Upper lobe of right lung (tissue), 1 donor: ENCODE measurements at regions not wholly inside any gene's neighbourhood (a gene's known extent, or its start where the extent isn't known, plus 50 kb on each side); places are given as distances from the start of the nearest gene placed in this dataset.

Experiments
- ATAC-seq: fragments of 200-7000 bp; cut with Tn5 transposase; one replicate; pipeline ENCODE4 v1.9.1; 2020; ENCODE audit warnings: mild to moderate bottlenecking, moderate library complexity
- DNase-seq: peaks from one replicate; pipeline ENCODE4 v3.0.0-alpha.2; 2020
- H3K27ac ChIP-seq: fragments of 200-600 bp; one replicate; pipeline ENCODE4 v1.8.0; 2022
- H3K27me3 ChIP-seq: fragments of 200-600 bp; one replicate; pipeline ENCODE4 v1.8.0; 2022; ENCODE audit warnings: mild to moderate bottlenecking
- H3K36me3 ChIP-seq: fragments of 200-600 bp; one replicate; pipeline ENCODE4 v1.8.0; 2022
- H3K4me1 ChIP-seq: fragments of 200-600 bp; one replicate; pipeline ENCODE4 v1.8.0; 2022
- H3K4me3 ChIP-seq: fragments of 200-600 bp; one replicate; pipeline ENCODE4 v1.8.0; 2022; ENCODE audit warnings: mild to moderate bottlenecking
- H3K9me3 ChIP-seq: fragments of 200-600 bp; one replicate; pipeline ENCODE4 v1.8.0; 2022
- intact Hi-C: fragments of 100-400 bp; cut with DNase I; formaldehyde crosslinking; loops from one replicate; pipeline ENCODE4 v1.11.0; 2022
- TF ChIP-seq, protein P1 (sequence below): fragments of 200-600 bp; IDR thresholded peaks from one replicate; pipeline ENCODE4 v1.8.0; 2022; ENCODE audit warnings: antibody characterized with exemption
- donor health status: DM: no; HTN: yes; CAD: no; lungs with severe emphysema.

DNA sequence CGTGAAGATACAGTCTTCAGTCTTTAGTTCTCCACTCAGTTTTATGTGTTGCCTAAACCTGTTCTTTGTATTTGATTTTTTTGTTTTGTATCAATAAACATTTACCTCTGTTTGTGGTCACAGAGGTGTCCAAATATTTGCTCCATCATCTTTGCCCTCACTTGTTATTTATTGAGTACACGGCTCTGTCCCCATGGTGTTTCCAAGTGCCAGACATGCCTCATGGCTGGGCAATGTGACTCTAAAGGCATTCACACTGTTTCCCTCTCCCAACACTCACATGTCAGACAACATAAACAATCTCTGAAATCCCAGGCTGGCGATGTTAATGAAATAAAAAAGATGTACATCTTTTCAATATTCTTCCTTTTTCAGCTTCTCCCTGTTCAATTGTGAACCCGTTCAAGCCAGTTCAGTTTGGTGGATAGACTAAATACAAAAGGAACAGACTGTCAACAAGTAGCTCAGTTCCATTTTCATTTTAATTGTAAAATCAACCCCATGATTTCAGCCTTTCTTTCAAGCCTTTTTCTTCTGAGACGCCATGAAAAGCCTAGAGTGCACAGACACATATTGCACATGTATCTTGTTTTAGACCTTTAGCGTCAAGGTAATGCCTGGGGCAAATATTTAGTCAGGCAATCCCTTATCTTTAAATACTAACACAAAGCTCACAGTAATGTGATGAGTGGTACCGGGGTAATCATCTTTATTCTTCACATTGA, 680.7 kb downstream of the GALC start:
- intact Hi-C loops: no loop called here
- Histone ChIP-seq H3K36me3 (no peaks in the 10 kb centered on the region), H3K9me3 (no peaks in the 10 kb centered on the region), H3K4me1 (no peaks in the 10 kb centered on the region), H3K27me3 (no peaks in the 10 kb centered on the region), H3K4me3 (no peak overlapping the region), H3K27ac (no peak overlapping the region)
- ATAC-seq (no peak), DNase-seq (no peak)
- TF ChIP-seq, protein P1, sequence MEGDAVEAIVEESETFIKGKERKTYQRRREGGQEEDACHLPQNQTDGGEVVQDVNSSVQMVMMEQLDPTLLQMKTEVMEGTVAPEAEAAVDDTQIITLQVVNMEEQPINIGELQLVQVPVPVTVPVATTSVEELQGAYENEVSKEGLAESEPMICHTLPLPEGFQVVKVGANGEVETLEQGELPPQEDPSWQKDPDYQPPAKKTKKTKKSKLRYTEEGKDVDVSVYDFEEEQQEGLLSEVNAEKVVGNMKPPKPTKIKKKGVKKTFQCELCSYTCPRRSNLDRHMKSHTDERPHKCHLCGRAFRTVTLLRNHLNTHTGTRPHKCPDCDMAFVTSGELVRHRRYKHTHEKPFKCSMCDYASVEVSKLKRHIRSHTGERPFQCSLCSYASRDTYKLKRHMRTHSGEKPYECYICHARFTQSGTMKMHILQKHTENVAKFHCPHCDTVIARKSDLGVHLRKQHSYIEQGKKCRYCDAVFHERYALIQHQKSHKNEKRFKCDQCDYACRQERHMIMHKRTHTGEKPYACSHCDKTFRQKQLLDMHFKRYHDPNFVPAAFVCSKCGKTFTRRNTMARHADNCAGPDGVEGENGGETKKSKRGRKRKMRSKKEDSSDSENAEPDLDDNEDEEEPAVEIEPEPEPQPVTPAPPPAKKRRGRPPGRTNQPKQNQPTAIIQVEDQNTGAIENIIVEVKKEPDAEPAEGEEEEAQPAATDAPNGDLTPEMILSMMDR: no peak

DNA sequence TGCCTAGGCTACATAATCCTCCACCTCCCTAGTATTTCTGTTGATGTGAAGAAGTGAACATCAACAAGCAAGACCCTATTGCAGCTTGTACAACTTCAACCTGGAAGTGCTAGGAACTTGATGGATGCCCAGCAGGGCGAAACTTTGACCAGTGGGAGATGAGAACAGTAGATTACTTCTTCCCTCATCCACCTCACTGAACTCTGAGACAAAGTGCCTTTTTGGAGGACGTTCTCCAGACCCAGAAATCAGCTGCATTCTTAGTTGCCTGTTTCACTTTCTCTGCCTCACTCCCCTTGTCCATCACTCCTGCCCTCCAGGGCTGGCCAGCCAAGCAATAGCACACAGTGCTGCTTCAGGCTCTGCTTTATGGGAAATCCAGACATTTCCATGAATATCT, 683.4 kb downstream of the GALC start:
- no peak overlapping the region for H3K4me3 ChIP-seq
- H3K36me3 ChIP-seq: no peaks in the 10 kb centered on the region

DNA sequence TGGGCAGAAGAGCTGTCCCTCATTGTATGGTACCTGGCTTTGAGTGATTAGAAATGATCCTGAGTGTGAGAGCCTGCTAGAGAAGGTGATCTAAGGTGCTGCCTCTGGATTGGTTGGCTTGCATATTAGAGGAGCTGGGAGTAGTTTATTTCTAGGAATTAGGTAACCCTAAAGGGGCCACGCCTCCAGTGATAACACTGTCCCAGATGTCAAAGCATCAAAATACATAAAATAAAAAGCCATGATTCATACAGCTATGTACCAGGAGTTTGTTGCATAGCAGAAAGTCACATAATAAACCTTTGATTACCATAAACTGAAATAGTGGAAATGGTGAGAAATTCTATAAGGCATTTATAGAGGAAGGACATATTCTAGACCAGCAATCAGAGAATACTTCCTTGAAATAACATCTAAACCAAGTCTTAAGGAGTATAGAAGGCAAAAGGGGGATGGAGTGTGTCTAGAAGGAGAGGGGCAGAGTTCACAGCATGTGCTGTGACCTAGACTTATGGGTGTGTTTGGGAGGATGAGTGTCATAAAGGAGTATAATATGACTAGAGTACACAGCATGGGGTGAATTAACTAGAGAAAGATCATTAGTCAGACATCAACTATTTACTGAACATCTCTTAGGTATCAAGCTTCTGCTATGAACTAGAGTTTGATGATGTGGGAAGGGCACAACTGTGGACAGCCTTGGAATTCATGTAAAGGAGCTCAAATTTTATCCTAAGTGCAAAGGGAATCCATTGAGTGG, 686.4 kb downstream of the GALC start:
- ATAC-seq (no peak), DNase-seq (no peak)
- Histone ChIP-seq H3K36me3 (no peaks in the 10 kb centered on the region), H3K4me1 (no peaks in the 10 kb centered on the region), H3K27ac (no peak overlapping the region), H3K9me3 (no peaks in the 10 kb centered on the region), H3K27me3 (no peaks in the 10 kb centered on the region), H3K4me3 (no peak overlapping the region)
- intact Hi-C loops: no loop called here
- TF ChIP-seq, protein P1: no peak

More for the DNA sequence above, 683.4 kb downstream of the GALC start:
- TF ChIP-seq, protein P1: no peak
- Histone ChIP-seq H3K27ac (no peak overlapping the region), H3K9me3 (no peaks in the 10 kb centered on the region), H3K4me1 (no peaks in the 10 kb centered on the region), H3K27me3 (no peaks in the 10 kb centered on the region)
- DNase-seq (no peak), ATAC-seq (no peak)
- intact Hi-C loops: no loop called here

GRCh38 chr14:87305345-87305744, 687.6 kb downstream of the GALC start:
- intact Hi-C loops: no loop called here
- TF ChIP-seq, protein P1: no peak
- no peaks in the 10 kb centered on the region for H3K4me1 ChIP-seq

DNA sequence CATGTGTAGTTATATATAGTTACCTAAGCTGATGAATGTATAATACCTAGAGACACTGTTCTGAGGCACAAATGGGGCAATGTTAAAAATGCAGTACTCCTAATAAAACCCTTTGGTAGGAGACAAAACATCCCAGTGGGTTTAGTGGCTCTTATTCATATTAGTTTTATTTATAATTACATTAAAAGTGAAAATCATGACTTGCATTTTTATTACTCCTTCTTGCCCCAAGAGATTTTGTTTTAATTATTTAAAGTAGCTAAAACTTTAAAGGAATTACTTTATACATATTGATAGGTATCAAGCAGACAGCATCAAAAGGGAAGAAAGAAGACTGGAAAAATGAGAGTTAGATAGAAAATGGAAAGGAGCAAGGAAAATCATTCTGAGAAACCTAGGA, 688.6 kb downstream of the GALC start:
- Histone ChIP-seq H3K9me3 (no peaks in the 10 kb centered on the region), H3K27ac (no peak overlapping the region), H3K4me3 (no peak overlapping the region), H3K27me3 (no peaks in the 10 kb centered on the region), H3K4me1 (no peaks in the 10 kb centered on the region), H3K36me3 (no peaks in the 10 kb centered on the region)
- intact Hi-C loops: no loop called here
- DNase-seq: no peak
- TF ChIP-seq, protein P1: no peak
- ATAC-seq: no peak

More at GRCh38 chr14:87305345-87305744, 687.6 kb downstream of the GALC start:
- Histone ChIP-seq H3K36me3 (no peaks in the 10 kb centered on the region), H3K27ac (no peak overlapping the region), H3K27me3 (no peaks in the 10 kb centered on the region), H3K4me3 (no peak overlapping the region), H3K9me3 (no peaks in the 10 kb centered on the region)
- ATAC-seq (no peak), DNase-seq (no peak)
